Epidermal melanocyte (primary cell): ENCODE measurements at regions not wholly inside any gene's neighbourhood (a gene's known extent, or its start where the extent isn't known, plus 50 kb on each side); places are given as distances from the start of the nearest gene placed in this dataset.
A peak's percentile ranks its signal among the peaks of the same experiment; 100 is the strongest.

Source experiments
- DNase-seq: peaks from one replicate; pipeline ENCODE4 v3.0.0; 2011; ENCODE audit warnings: low spot score; ENCODE audit not compliant: insufficient read length

GRCh38 chr3:153072382-153072781, 89.6 kb upstream of the RAP2B start:
- no peak for DNase-seq

- DNase-seq, result no peak
Measured at GRCh38 chr3:153072856-153073255, 89.2 kb upstream of the RAP2B start.

GRCh38 chr3:153073636-153074035, 88.4 kb upstream of the RAP2B start:
- DNase-seq, result no peak

GRCh38 chr3:153078826-153079225, 83.2 kb upstream of the RAP2B start:
- DNase-seq, result no peak

- DNase-seq, result no peak
Measured at GRCh38 chr3:153079386-153079785, 82.6 kb upstream of the RAP2B start.

- no peak for DNase-seq
Measured at GRCh38 chr3:153080778-153081240, 81.2 kb upstream of the RAP2B start.

- no peak for DNase-seq
Measured at GRCh38 chr3:153084431-153084830, 77.6 kb upstream of the RAP2B start.

- DNase-seq, result peak; percentile 42
Measured at GRCh38 chr3:153087595-153088566, 74.1 kb upstream of the RAP2B start.

- no peak for DNase-seq
Measured at GRCh38 chr3:153089620-153090019, 72.4 kb upstream of the RAP2B start.

- DNase-seq, result no peak
Measured at GRCh38 chr3:153090973-153091372, 71.1 kb upstream of the RAP2B start.

- DNase-seq, result no peak
Measured at GRCh38 chr3:153093629-153094028, 68.4 kb upstream of the RAP2B start.

GRCh38 chr3:153094386-153094785, 67.6 kb upstream of the RAP2B start:
- DNase-seq, result no peak

- no peak for DNase-seq
Measured at GRCh38 chr3:153095441-153095840, 66.6 kb upstream of the RAP2B start.

GRCh38 chr3:153096731-153097131, 65.3 kb upstream of the RAP2B start:
- no peak for DNase-seq

- no peak for DNase-seq
Measured at GRCh38 chr3:153097213-153097612, 64.8 kb upstream of the RAP2B start.

GRCh38 chr3:153099131-153099530, 62.9 kb upstream of the RAP2B start:
- DNase-seq, result no peak

GRCh38 chr3:153103406-153103945, 58.5 kb upstream of the RAP2B start:
- DNase-seq, result no peak

- no peak for DNase-seq
Measured at GRCh38 chr3:153110041-153110440, 52.0 kb upstream of the RAP2B start.

GRCh38 chr3:153111016-153111415, 51.0 kb upstream of the RAP2B start:
- DNase-seq, result no peak
